ENCODE measurements at regions not wholly inside any gene's neighbourhood (a gene's known extent, or its start where the extent isn't known, plus 50 kb on each side); places are given as distances from the start of the nearest gene placed in this dataset.

DNA sequence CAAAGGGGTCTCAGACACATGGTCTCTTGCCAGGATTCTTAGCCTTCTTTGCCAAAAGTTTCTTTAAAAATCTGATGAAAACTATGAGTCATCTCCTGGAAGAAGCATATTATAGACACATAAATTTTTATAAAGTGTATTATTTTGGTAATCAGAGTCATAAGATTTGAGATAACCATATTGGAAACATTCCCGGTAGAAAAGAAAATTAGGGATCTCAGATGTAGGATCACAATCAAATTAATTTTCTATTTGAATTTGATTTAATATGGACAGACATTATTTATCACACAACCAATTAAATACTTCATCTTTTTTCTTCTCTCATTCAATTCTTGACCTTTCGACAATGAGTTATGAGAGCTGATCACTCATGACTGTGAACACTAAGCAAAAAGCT, 347.7 kb upstream of the CDH8 start:
- TF ChIP-seq FOXP2 (optimal IDR thresholded peaks at IDR 0.05; ENCODE audit: borderline replicate concordance, extremely low read depth, extremely low read length, insufficient read depth) (no peak), POLR2AphosphoS5 (IDR thresholded peaks at IDR 0.05; ENCODE audit: low read depth, low read length) (no peak)

DNA sequence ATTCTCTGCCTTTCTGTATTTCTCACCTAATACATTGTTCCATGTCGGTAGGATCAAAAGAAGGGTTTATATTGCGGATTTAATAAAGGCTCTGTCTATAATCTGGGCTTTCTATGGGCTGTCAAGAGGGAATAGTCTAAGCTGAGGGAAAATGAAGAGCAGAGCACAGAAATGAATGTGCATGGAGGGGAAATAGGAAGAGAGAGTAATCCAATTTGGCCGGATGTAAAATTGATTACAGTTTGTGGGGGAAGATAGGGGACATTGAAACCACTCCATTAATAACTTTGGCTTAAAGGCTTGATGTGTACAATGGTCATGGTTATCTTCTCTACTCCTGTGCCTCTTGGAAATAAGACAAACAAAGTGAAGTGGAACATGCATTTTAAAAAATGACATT, 334.2 kb upstream of the CDH8 start:
- TF ChIP-seq SIN3A (IDR thresholded peaks at IDR 0.05; ENCODE audit: borderline replicate concordance, insufficient read depth, low read length) (no peak), TAF1 (IDR thresholded peaks at IDR 0.05; ENCODE audit: borderline replicate concordance, insufficient read depth, low read length) (no peak), POLR2AphosphoS5 (IDR thresholded peaks at IDR 0.05; ENCODE audit: low read depth, low read length) (no peak), FOXP2 (optimal IDR thresholded peaks at IDR 0.05; ENCODE audit: borderline replicate concordance, extremely low read depth, extremely low read length, insufficient read depth) (no peak)
- TF ChIP-seq, protein P1, sequence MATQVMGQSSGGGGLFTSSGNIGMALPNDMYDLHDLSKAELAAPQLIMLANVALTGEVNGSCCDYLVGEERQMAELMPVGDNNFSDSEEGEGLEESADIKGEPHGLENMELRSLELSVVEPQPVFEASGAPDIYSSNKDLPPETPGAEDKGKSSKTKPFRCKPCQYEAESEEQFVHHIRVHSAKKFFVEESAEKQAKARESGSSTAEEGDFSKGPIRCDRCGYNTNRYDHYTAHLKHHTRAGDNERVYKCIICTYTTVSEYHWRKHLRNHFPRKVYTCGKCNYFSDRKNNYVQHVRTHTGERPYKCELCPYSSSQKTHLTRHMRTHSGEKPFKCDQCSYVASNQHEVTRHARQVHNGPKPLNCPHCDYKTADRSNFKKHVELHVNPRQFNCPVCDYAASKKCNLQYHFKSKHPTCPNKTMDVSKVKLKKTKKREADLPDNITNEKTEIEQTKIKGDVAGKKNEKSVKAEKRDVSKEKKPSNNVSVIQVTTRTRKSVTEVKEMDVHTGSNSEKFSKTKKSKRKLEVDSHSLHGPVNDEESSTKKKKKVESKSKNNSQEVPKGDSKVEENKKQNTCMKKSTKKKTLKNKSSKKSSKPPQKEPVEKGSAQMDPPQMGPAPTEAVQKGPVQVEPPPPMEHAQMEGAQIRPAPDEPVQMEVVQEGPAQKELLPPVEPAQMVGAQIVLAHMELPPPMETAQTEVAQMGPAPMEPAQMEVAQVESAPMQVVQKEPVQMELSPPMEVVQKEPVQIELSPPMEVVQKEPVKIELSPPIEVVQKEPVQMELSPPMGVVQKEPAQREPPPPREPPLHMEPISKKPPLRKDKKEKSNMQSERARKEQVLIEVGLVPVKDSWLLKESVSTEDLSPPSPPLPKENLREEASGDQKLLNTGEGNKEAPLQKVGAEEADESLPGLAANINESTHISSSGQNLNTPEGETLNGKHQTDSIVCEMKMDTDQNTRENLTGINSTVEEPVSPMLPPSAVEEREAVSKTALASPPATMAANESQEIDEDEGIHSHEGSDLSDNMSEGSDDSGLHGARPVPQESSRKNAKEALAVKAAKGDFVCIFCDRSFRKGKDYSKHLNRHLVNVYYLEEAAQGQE (IDR thresholded peaks at IDR 0.05; ENCODE audit: insufficient read depth in 1 of 2, low read depth in 2 of 2, low read length in 2 of 2), result no peak

DNA sequence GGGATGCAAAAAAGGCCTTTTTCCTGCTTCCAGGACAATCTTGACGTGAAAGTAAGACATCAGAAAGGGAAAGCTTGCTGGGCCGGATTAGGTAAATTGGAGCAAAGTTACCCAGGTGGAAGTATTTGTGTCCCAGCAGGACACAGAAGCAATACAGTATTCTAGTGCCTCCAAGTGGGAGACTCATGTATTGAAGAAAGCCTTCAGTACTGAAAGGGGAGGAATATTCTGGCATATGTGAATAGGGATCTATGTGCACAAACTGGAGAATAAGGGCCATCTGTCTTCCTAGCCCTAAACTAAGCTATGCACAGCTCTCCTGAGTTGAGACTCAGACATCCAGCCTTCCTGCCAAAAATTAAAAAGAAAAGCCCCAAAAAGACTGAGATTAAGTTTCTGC, 327.3 kb upstream of the CDH8 start:
- no peak for TF ChIP-seq POLR2AphosphoS5 (IDR thresholded peaks at IDR 0.05; ENCODE audit: low read depth, low read length)
- no peak for TF ChIP-seq TAF1 (IDR thresholded peaks at IDR 0.05; ENCODE audit: borderline replicate concordance, insufficient read depth, low read length)
- no peak for TF ChIP-seq SIN3A (IDR thresholded peaks at IDR 0.05; ENCODE audit: borderline replicate concordance, insufficient read depth, low read length)
- no peak for TF ChIP-seq FOXP2 (optimal IDR thresholded peaks at IDR 0.05; ENCODE audit: borderline replicate concordance, extremely low read depth, extremely low read length, insufficient read depth)
- TF ChIP-seq, protein P1 (IDR thresholded peaks at IDR 0.05; ENCODE audit: insufficient read depth in 1 of 2, low read depth in 2 of 2, low read length in 2 of 2), result no peak

DNA sequence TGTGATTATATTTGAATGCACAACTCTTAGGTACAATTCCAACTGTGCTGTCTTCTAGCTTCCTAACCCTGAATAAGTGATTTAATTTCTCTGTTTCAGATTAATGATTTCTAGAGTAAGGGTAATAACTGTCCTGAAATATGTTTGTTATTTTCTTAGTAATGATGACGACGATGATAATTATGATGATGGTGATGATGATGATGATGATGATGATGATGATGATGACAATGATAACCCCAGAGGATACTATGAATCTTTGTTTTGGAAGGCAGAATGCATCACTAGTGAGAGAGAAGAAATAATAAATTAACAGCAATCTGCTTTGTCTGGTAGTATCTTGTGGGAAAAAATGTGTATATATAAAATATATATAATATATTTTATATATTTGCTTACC, 317.1 kb upstream of the CDH8 start:
- TF ChIP-seq POLR2AphosphoS5 (IDR thresholded peaks at IDR 0.05; ENCODE audit: low read depth, low read length), result no peak
- TF ChIP-seq, protein P1 (IDR thresholded peaks at IDR 0.05; ENCODE audit: insufficient read depth in 1 of 2, low read depth in 2 of 2, low read length in 2 of 2), result no peak
- TF ChIP-seq TAF1 (IDR thresholded peaks at IDR 0.05; ENCODE audit: borderline replicate concordance, insufficient read depth, low read length), result no peak
- no peak for TF ChIP-seq FOXP2 (optimal IDR thresholded peaks at IDR 0.05; ENCODE audit: borderline replicate concordance, extremely low read depth, extremely low read length, insufficient read depth)
- no peak for TF ChIP-seq SIN3A (IDR thresholded peaks at IDR 0.05; ENCODE audit: borderline replicate concordance, insufficient read depth, low read length)

DNA sequence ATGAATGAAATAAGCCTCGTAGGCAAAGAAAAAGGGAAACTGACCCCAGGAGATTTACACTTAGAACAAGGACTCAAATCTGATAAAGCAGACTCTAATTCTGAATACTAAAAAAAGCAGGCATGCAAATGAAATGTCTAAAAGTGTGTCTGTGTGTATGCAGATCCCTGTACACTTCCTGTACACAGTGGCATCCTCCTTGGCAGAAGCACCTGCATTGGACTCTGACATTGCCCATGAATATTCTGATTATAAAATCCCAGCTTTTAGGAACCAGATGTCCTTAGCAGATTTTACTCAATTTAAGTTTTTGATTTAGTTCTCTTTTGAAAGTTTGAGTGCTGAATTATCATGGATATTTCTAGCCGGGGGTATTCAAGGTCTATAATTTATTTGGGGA, 306.0 kb upstream of the CDH8 start:
- no peak for TF ChIP-seq POLR2AphosphoS5 (IDR thresholded peaks at IDR 0.05; ENCODE audit: low read depth, low read length)
- no peak for TF ChIP-seq SIN3A (IDR thresholded peaks at IDR 0.05; ENCODE audit: borderline replicate concordance, insufficient read depth, low read length)
- TF ChIP-seq FOXP2 (optimal IDR thresholded peaks at IDR 0.05; ENCODE audit: borderline replicate concordance, extremely low read depth, extremely low read length, insufficient read depth), result no peak
- TF ChIP-seq, protein P1 (IDR thresholded peaks at IDR 0.05; ENCODE audit: insufficient read depth in 1 of 2, low read depth in 2 of 2, low read length in 2 of 2), result no peak
- TF ChIP-seq TAF1 (IDR thresholded peaks at IDR 0.05; ENCODE audit: borderline replicate concordance, insufficient read depth, low read length), result no peak

All from PFSK-1 (cell line).